Immature natural killer cell (primary cell): ENCODE measurements at regions not wholly inside any gene's neighbourhood (a gene's known extent, or its start where the extent isn't known, plus 50 kb on each side); places are given as distances from the start of the nearest gene placed in this dataset.
A peak's percentile ranks its signal among the peaks of the same experiment; 100 is the strongest.

ENCODE experiments used
- DNase-seq, 3 donors: peaks; one replicate each; pipeline ENCODE4 v3.0.0; 2022; ENCODE audit warnings: mixed read lengths in 1 of 3
- H3K27ac Mint-ChIP-seq, 6 donors: one replicate each; pipeline ENCODE4 v1.8.0; 2020; ENCODE audit warnings: mixed read lengths in 6 of 6, mild to moderate bottlenecking in 5 of 6, inconsistent platforms in 4 of 6, moderate library complexity in 3 of 6
- H3K27me3 Mint-ChIP-seq, 3 donors: one replicate each; pipeline ENCODE4 v1.8.0; 2020 to 2021; ENCODE audit warnings: low read depth in 3 of 3, mild to moderate bottlenecking in 3 of 3, mixed read lengths in 3 of 3, moderate library complexity in 3 of 3, inconsistent platforms in 1 of 3
- H3K36me3 Mint-ChIP-seq, 3 donors: one replicate each; pipeline ENCODE4 v1.8.0; 2020; ENCODE audit warnings: mixed read lengths in 3 of 3, inconsistent platforms in 2 of 3, mild to moderate bottlenecking in 2 of 3
- H3K4me1 Mint-ChIP-seq, 2 donors: one replicate each; pipeline ENCODE4 v1.8.0; 2020; ENCODE audit warnings: inconsistent platforms in 2 of 2, mild to moderate bottlenecking in 2 of 2, mixed read lengths in 2 of 2, moderate library complexity in 1 of 2
- H3K4me3 Mint-ChIP-seq, 5 donors: one replicate each; pipeline ENCODE4 v1.8.0; 2020; ENCODE audit warnings: mild to moderate bottlenecking in 5 of 5, mixed read lengths in 5 of 5, inconsistent platforms in 3 of 5, moderate library complexity in 3 of 5
- H3K9me3 Mint-ChIP-seq, 6 donors: one replicate each; pipeline ENCODE4 v1.8.0; 2020; ENCODE audit warnings: mild to moderate bottlenecking in 6 of 6, mixed read lengths in 6 of 6, inconsistent platforms in 4 of 6, moderate library complexity in 3 of 6

DNA sequence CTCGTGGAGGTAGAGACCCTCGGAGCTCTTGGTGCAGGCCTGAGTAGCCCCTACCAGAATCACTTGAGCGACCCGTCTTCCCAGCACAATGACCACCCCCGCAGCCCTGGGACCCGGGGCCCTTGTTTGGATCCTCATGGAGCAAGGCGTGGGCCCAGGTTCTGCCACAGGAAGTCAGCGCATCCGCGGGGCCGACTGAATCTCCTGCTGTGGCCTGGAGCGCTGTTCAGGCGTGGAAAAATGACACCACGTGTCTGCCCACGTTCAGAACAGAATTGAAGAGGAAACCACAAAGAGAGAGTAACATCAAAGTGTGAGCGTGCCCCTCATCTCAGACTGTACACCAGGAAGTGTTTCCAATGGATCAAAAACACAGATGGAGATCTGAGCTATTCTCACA lies 1479.2 kb downstream of the TBC1D22A start:
- Mint-ChIP-seq H3K27ac (peak overlapping the region in 4 of 6 donors; percentile 3 to 78 (median 56)), H3K9me3 (no peaks in the 10 kb centered on the region), H3K4me1 (peaks cover 76 to 81% of the 10 kb centered on the region in 2 donors), H3K27me3 (peaks cover 18 to 34% (median 27%) of the 10 kb centered on the region in 3 donors), H3K36me3 (peaks cover 0 to 2% (median 0%) of the 10 kb centered on the region in 3 donors), H3K4me3 (peak overlapping the region; percentile 61 to 79 (median 74))
- peak; percentile 51 to 70 (median 60) for DNase-seq

DNA sequence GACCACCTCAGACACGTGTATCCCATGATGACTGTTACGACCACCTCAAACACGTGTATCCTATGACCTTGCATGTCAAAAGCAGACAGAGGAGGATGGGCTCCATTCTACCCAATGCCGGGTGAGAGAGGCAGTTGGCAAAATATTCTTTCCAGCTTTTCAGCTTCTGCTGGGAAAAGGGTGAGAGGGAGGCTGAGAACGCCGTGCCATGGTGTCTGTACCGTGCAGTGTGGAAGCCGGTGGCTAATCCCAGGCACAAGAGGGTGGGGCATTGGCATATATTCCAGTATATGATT lies 1478.4 kb downstream of the TBC1D22A start:
- peaks cover 14 to 33% (median 28%) of the 10 kb centered on the region in 3 donors for H3K27me3 Mint-ChIP-seq
- H3K27ac Mint-ChIP-seq: peak overlapping the region in 1 of 6 donors; percentile 78
- H3K4me1 Mint-ChIP-seq: peaks cover 69 to 74% of the 10 kb centered on the region in 2 donors
- no peaks in the 10 kb centered on the region for H3K9me3 Mint-ChIP-seq
- peaks cover 0 to 2% (median 0%) of the 10 kb centered on the region in 3 donors for H3K36me3 Mint-ChIP-seq
- DNase-seq: no peak
- peak overlapping the region in 3 of 5 donors; percentile 46 to 79 (median 76) for H3K4me3 Mint-ChIP-seq

- peaks cover 14 to 32% (median 29%) of the 10 kb centered on the region in 3 donors for H3K27me3 Mint-ChIP-seq
- no peak for DNase-seq
- peak overlapping the region in 1 of 6 donors; percentile 37 for H3K27ac Mint-ChIP-seq
- H3K9me3 Mint-ChIP-seq: no peaks in the 10 kb centered on the region
- H3K4me3 Mint-ChIP-seq: peak overlapping the region in 3 of 5 donors; percentile 0 to 46 (median 41)
- H3K4me1 Mint-ChIP-seq: peaks cover 63 to 68% of the 10 kb centered on the region in 2 donors
- H3K36me3 Mint-ChIP-seq: peaks cover 0 to 2% (median 0%) of the 10 kb centered on the region in 3 donors
Measured at GRCh38 chr22:48240148-48240934, 1477.9 kb downstream of the TBC1D22A start.

DNA sequence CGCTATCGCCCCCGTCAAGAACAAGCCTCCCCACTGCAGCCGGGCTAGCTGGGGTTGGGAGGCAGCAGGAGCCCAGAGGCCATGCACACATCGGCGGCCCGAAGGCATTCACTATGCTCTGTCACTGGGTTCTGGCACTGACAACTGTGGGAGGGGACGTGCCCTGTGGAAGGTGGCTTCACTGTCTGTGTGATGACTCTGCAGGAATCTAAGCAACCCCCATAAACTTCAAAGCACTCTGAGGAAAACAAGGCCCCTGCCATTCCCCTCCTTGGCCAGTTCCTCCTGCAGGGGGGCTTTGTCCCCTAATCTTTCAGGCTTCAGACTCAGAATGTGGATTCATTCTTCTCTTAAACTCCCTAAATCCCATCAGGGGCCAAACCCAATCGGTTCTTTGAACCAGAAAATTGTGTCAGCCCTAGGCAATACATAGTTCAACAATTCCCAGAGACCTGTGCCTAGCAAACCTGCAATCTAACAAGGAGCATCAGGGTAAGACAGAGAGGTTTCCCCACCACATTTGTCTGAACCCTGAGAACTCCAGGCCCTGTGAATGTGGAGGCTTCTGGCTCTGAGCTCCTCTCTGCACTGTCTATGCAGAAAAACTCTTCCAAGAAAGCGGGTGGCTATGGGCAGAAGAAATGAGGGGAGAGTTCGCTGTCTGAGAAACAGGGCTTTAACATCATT lies 1477.2 kb downstream of the TBC1D22A start:
- DNase-seq: no peak
- Mint-ChIP-seq H3K27ac (peak overlapping the region in 1 of 6 donors; percentile 33), H3K27me3 (peaks cover 14 to 27% (median 24%) of the 10 kb centered on the region in 3 donors), H3K36me3 (peaks cover 0 to 5% (median 0%) of the 10 kb centered on the region in 3 donors), H3K4me1 (peaks cover 56 to 61% of the 10 kb centered on the region in 2 donors), H3K9me3 (peaks cover 0 to 2% (median 0%) of the 10 kb centered on the region in 6 donors), H3K4me3 (peak overlapping the region in 3 of 5 donors; percentile 24 to 37 (median 29))

DNA sequence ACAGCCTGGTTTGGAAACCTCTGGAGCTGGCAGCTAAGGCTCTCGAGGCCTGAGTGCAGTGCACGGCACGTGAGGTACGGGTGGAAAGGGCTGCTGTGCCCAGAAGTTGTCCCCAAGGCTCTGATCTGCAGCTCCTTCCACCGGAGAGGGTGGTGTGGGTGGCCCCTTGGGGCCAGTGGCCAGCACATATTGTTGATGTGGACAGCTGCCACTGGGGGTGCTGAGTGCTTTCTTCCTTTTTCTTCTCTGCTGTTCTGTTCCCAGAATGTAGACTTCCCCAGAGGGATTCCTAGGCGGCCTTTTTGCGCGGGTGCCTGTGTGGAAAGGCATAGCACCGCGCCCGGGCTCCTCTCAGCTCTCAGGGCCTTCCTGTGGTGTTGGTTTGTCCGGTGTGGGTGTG lies 1476.5 kb downstream of the TBC1D22A start:
- H3K27ac Mint-ChIP-seq: peak overlapping the region in 1 of 6 donors; percentile 33
- peaks cover 0 to 6% (median 1%) of the 10 kb centered on the region in 6 donors for H3K9me3 Mint-ChIP-seq
- peaks cover 14 to 20% (median 20%) of the 10 kb centered on the region in 3 donors for H3K27me3 Mint-ChIP-seq
- peaks cover 50 to 55% of the 10 kb centered on the region in 2 donors for H3K4me1 Mint-ChIP-seq
- no peak for DNase-seq
- H3K4me3 Mint-ChIP-seq: peak overlapping the region in 2 of 5 donors; percentile 24 to 29
- H3K36me3 Mint-ChIP-seq: peaks cover 0 to 5% (median under 1%) of the 10 kb centered on the region in 3 donors

- Mint-ChIP-seq H3K9me3 (peaks cover 0 to 12% (median 7%) of the 10 kb centered on the region in 6 donors), H3K36me3 (peaks cover 0 to 6% (median 5%) of the 10 kb centered on the region in 3 donors), H3K27ac (no peak overlapping the region), H3K27me3 (peaks cover 16 to 21% (median 17%) of the 10 kb centered on the region in 3 donors), H3K4me1 (peaks cover 44 to 49% of the 10 kb centered on the region in 2 donors), H3K4me3 (no peak overlapping the region)
- no peak for DNase-seq
Measured at GRCh38 chr22:48238284-48238915, 1476.0 kb downstream of the TBC1D22A start.

GRCh38 chr22:48237466-48238283 lies 1475.2 kb downstream of the TBC1D22A start:
- Mint-ChIP-seq H3K4me3 (no peak overlapping the region), H3K4me1 (peaks cover 37 to 42% of the 10 kb centered on the region in 2 donors), H3K9me3 (peaks cover under 1 to 15% (median 10%) of the 10 kb centered on the region in 6 donors), H3K27me3 (peaks cover 13 to 18% (median 16%) of the 10 kb centered on the region in 3 donors), H3K27ac (peak overlapping the region in 1 of 6 donors; percentile 37), H3K36me3 (peaks cover 0 to 8% (median 5%) of the 10 kb centered on the region in 3 donors)
- no peak for DNase-seq

- peaks cover 0 to 16% (median 5%) of the 10 kb centered on the region in 3 donors for H3K36me3 Mint-ChIP-seq
Measured at GRCh38 chr22:48236261-48236660, 1473.8 kb downstream of the TBC1D22A start.

GRCh38 chr22:48235744-48236143 lies 1473.3 kb downstream of the TBC1D22A start:
- H3K9me3 Mint-ChIP-seq: peaks cover 4 to 27% (median 18%) of the 10 kb centered on the region in 6 donors
- DNase-seq: no peak
- H3K4me1 Mint-ChIP-seq: peaks cover 17 to 22% of the 10 kb centered on the region in 2 donors
- H3K36me3 Mint-ChIP-seq: peaks cover 0 to 16% (median 5%) of the 10 kb centered on the region in 3 donors
- no peak overlapping the region for H3K27ac Mint-ChIP-seq
- peaks cover 9 to 17% (median 15%) of the 10 kb centered on the region in 3 donors for H3K27me3 Mint-ChIP-seq
- no peak overlapping the region for H3K4me3 Mint-ChIP-seq

More at GRCh38 chr22:48236261-48236660, 1473.8 kb downstream of the TBC1D22A start:
- peaks cover 23 to 28% of the 10 kb centered on the region in 2 donors for H3K4me1 Mint-ChIP-seq
- H3K4me3 Mint-ChIP-seq: no peak overlapping the region
- H3K9me3 Mint-ChIP-seq: peaks cover 4 to 27% (median 18%) of the 10 kb centered on the region in 6 donors
- peaks cover 10 to 17% (median 15%) of the 10 kb centered on the region in 3 donors for H3K27me3 Mint-ChIP-seq
- no peak overlapping the region for H3K27ac Mint-ChIP-seq
- no peak for DNase-seq

DNA sequence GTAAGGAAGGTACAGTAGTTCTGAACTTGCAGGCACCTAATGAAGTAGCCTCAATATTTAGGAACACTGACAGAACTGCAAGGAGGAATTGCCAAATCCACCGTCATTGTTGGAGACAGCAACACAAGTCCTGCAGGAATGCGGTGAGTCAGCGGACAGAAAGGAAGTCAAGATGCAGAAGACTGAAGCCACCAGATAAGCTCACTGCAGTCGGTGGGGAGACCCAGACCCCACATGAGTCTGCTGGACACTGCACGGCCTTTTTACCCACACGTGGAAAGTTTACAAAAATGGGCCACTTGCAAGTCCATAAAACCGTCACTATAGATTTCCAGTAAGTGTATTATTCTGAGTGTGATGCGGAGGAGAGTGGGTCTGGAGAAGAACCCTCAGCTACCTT lies 1471.6 kb downstream of the TBC1D22A start:
- H3K4me1 Mint-ChIP-seq: peaks cover under 1 to 5% of the 10 kb centered on the region in 2 donors

GRCh38 chr22:48233586-48233985 lies 1471.1 kb downstream of the TBC1D22A start:
- Mint-ChIP-seq H3K27ac (no peak overlapping the region), H3K27me3 (peaks cover 7 to 22% (median 8%) of the 10 kb centered on the region in 3 donors), H3K36me3 (peaks cover 0 to 16% (median 3%) of the 10 kb centered on the region in 3 donors), H3K4me3 (no peak overlapping the region), H3K9me3 (peaks cover 4 to 27% (median 18%) of the 10 kb centered on the region in 6 donors), H3K4me1 (peaks cover 0 to under 1% of the 10 kb centered on the region in 2 donors)
- no peak for DNase-seq

More for the DNA sequence above, 1471.6 kb downstream of the TBC1D22A start:
- Mint-ChIP-seq H3K4me3 (no peak overlapping the region), H3K9me3 (peaks cover 4 to 27% (median 18%) of the 10 kb centered on the region in 6 donors), H3K27me3 (peaks cover 8 to 19% (median 8%) of the 10 kb centered on the region in 3 donors), H3K27ac (no peak overlapping the region), H3K36me3 (peaks cover 0 to 16% (median 3%) of the 10 kb centered on the region in 3 donors)
- DNase-seq: no peak

GRCh38 chr22:48228468-48228867 lies 1466.0 kb downstream of the TBC1D22A start:
- peaks cover 5 to 15% (median 10%) of the 10 kb centered on the region in 3 donors for H3K27me3 Mint-ChIP-seq
- H3K36me3 Mint-ChIP-seq: peaks cover 0 to 10% (median 0%) of the 10 kb centered on the region in 3 donors
- H3K9me3 Mint-ChIP-seq: peaks cover 4 to 15% (median 12%) of the 10 kb centered on the region in 6 donors
- H3K4me3 Mint-ChIP-seq: no peak overlapping the region
- no peak overlapping the region for H3K27ac Mint-ChIP-seq
- no peak for DNase-seq
- H3K4me1 Mint-ChIP-seq: no peaks in the 10 kb centered on the region
